Tibial nerve (tissue), 4 donors: ENCODE measurements at regions not wholly inside any gene's neighbourhood (a gene's known extent, or its start where the extent isn't known, plus 50 kb on each side); places are given as distances from the start of the nearest gene placed in this dataset.
A peak's percentile ranks its signal among the peaks of the same experiment; 100 is the strongest.
"Not testable (repeated sequence)": the region's sequence is repeated elsewhere in the genome, so short reads cannot be mapped to it uniquely, and the experiment has no call there.

Experiments
- DNase-seq, 2 donors: peaks; one replicate each; pipeline ENCODE4 v3.0.0-alpha.2; 2019; ENCODE audit warnings: low spot score in 2 of 2
- H3K27ac ChIP-seq, 4 donors: fragments of 200-600 bp; sonication (generic) in 3 of 4; one replicate each; pipeline ENCODE4 v1.5.1; 2017 to 2019; ENCODE audit warnings: mild to moderate bottlenecking in 1 of 4
- H3K27me3 ChIP-seq, 2 donors: fragments of 200-600 bp; sonication (generic) in 1 of 2; one replicate each; pipeline versions ENCODE4 v1.5.1 to v1.6.0; 2017 to 2019
- H3K36me3 ChIP-seq, 3 donors: fragments of 200-600 bp; sonication (generic); one replicate each; pipeline ENCODE4 v1.5.1; 2018 to 2019
- H3K4me1 ChIP-seq, 4 donors: fragments of 200-600 bp; sonication (generic) in 3 of 4; one replicate each; pipeline ENCODE4 v1.5.1; 2017 to 2019
- H3K4me3 ChIP-seq, 4 donors: fragments of 200-600 bp; sonication (generic) in 3 of 4; one replicate each; pipeline ENCODE4 v1.5.1; 2017 to 2019; ENCODE audit warnings: mild to moderate bottlenecking in 1 of 4, moderate library complexity in 1 of 4
- H3K9me3 ChIP-seq, 4 donors: fragments of 200-600 bp; sonication (generic) in 3 of 4; one replicate each; pipeline ENCODE4 v1.5.1; 2017 to 2019
- CTCF ChIP-seq, 5 experiments: fragments of 200-600 bp in 3 of 5; fragments of 450-650 bp in 2 of 5; sonication (generic) in 3 of 5; IDR thresholded peaks; one replicate each; pipeline ENCODE4 v1.5.1; 2016 to 2019; ENCODE audit warnings: antibody characterized with exemption in 5 of 5, mild to moderate bottlenecking in 3 of 5, moderate library complexity in 2 of 5
- EP300 ChIP-seq, 2 donors: sonication (generic); formaldehyde crosslinking; IDR thresholded peaks; one replicate each; pipeline ENCODE4 v1.6.1; 2017; ENCODE audit warnings: antibody characterized with exemption in 2 of 2, mild to moderate bottlenecking in 1 of 2
- POLR2A ChIP-seq, 2 donors: fragments of 450-650 bp; IDR thresholded peaks; one replicate each; pipeline ENCODE4 v1.6.1; 2017; ENCODE audit warnings: antibody characterized with exemption in 2 of 2, mild to moderate bottlenecking in 2 of 2, moderate library complexity in 2 of 2
- WGBS, 2 donors: methylation state at CpG; one replicate each; pipeline ENCODE4 v1.1.5; 2018; 5-methylcytosine and 5-hydroxymethylcytosine counted together

GRCh38 chr1:48069662-48070395 is 72.6 kb upstream of the TRABD2B start:
- no peak overlapping the region for H3K4me3 ChIP-seq
- DNase-seq = peak in 1 of 2 donors; percentile 30
- WGBS, 2 donors = 49 to 55% methylated on average over 7 of the region's 7 CpGs
- no peaks in the 10 kb centered on the region for H3K36me3 ChIP-seq
- no peaks in the 10 kb centered on the region for H3K9me3 ChIP-seq
- TF ChIP-seq POLR2A (IDR thresholded peaks at IDR 0.05) (no peak), EP300 (IDR thresholded peaks at IDR 0.05) (peak in 1 of 2 donors; percentile 48), CTCF (IDR thresholded peaks at IDR 0.05) (no peak)
- peak overlapping the region in 1 of 4 donors; percentile 43 for H3K27ac ChIP-seq
- H3K27me3 ChIP-seq = no peaks in the 10 kb centered on the region
- peaks cover 0 to 19% (median 0%) of the 10 kb centered on the region in 4 donors for H3K4me1 ChIP-seq

- 81 to 95% methylated on average over 1 of the region's 1 CpG for WGBS, 2 donors
Observed at GRCh38 chr1:48068206-48068605, 71.0 kb upstream of the TRABD2B start.

GRCh38 chr1:48066936-48067335 is 69.8 kb upstream of the TRABD2B start:
- Histone ChIP-seq H3K4me1 (peaks cover 0 to 19% (median 0%) of the 10 kb centered on the region in 4 donors), H3K9me3 (no peaks in the 10 kb centered on the region), H3K36me3 (no peaks in the 10 kb centered on the region), H3K27ac (no peak overlapping the region), H3K27me3 (no peaks in the 10 kb centered on the region), H3K4me3 (no peak overlapping the region)
- TF ChIP-seq POLR2A (IDR thresholded peaks at IDR 0.05) = no peak
- TF ChIP-seq CTCF (IDR thresholded peaks at IDR 0.05) = no peak
- no peak for TF ChIP-seq EP300 (IDR thresholded peaks at IDR 0.05)
- DNase-seq = no peak
- 60 to 65% methylated on average over 4 of the region's 4 CpGs for WGBS, 2 donors

More at GRCh38 chr1:48068206-48068605, 71.0 kb upstream of the TRABD2B start:
- no peak for DNase-seq
- Histone ChIP-seq H3K36me3 (no peaks in the 10 kb centered on the region), H3K4me3 (no peak overlapping the region), H3K9me3 (no peaks in the 10 kb centered on the region), H3K27me3 (no peaks in the 10 kb centered on the region), H3K27ac (no peak overlapping the region), H3K4me1 (peaks cover 0 to 19% (median 0%) of the 10 kb centered on the region in 4 donors)
- TF ChIP-seq EP300 (IDR thresholded peaks at IDR 0.05) = no peak

- not testable (repeated sequence) for H3K4me3 ChIP-seq, DNase-seq, H3K9me3 ChIP-seq, H3K27me3 ChIP-seq, H3K27ac ChIP-seq, H3K36me3 ChIP-seq
- peaks cover 0 to 22% (median 0%) of the 10 kb centered on the region in 4 donors for H3K4me1 ChIP-seq
- WGBS, 2 donors = 90 to 92% methylated on average over 5 of the region's 5 CpGs
Observed at GRCh38 chr1:48064693-48065092, 67.5 kb upstream of the TRABD2B start.

DNA sequence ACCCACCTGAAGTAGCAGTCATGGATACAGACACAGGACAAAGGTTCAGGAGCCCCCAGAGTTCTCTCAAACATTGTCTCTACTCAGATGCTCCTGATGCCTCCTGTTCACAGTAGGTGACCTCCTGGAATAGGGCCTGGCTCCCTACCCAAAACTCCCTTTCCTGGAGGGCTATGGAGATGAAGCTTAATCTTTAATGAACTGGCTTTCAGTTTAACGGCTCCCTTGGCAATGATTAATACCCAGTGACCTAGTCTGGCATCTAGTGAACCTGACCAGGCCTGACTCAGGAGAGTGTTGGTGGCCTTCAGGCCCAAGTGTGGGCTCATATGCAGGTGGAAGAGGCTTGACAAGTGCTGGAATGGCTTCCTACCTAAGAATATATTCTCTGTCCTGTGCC is 65.2 kb upstream of the TRABD2B start:
- WGBS, 2 donors = 30 to 33% methylated on average over 1 of the region's 1 CpG
- no peaks in the 10 kb centered on the region for H3K27me3 ChIP-seq

More for the DNA sequence above, 65.2 kb upstream of the TRABD2B start:
- Histone ChIP-seq H3K27ac (no peak overlapping the region), H3K4me3 (no peak overlapping the region), H3K4me1 (peaks cover 0 to 12% (median 0%) of the 10 kb centered on the region in 4 donors), H3K9me3 (no peaks in the 10 kb centered on the region), H3K36me3 (no peaks in the 10 kb centered on the region)
- TF ChIP-seq CTCF (IDR thresholded peaks at IDR 0.05) (no peak), POLR2A (IDR thresholded peaks at IDR 0.05) (no peak), EP300 (IDR thresholded peaks at IDR 0.05) (no peak)
- no peak for DNase-seq
